ENCODE measurements at regions not wholly inside any gene's neighbourhood (a gene's known extent, or its start where the extent isn't known, plus 50 kb on each side); places are given as distances from the start of the nearest gene placed in this dataset.

DNA sequence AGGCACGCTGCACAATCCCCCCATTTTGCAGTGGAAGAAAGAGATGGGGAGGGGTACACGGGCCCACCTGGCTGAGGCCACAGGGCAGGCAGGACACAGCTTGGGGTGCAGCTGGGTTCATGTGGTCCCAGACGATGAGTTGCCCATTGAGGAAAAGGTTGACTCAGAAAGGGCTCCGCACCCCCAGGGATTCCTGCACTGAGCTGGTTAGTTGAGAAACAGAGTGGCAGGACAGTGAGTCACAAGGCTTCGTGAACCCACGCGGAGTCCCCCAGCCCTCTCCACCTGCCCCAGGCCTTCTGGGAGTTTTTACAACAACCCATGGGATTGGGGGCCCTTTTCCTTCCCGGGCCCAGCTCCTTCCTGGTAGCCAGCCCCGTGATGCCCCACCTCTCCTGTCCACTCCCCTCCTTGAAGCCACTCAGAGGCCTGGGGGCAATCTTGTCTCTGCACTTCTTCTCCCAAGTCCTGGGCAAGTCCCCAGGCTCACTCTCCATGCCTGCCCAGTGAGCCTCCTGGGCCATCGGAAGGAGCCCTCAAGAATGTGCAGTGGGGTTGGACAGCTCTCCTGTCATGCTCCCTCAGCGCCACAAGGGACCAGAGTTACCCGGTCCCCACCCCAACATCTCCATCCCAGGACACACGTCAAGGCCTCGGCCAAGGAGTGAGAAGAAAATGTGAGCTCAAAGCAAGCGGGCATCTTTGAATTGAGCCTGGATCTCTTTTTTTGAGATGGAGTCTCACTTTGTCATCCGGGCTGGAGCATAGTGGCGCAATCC, 251.2 kb downstream of the PARN start:
- no peaks in the 10 kb centered on the region for H3K79me1 ChIP-seq (ENCODE audit: low read depth in 1 of 2, low read length in 2 of 2)
- H2BK15ac ChIP-seq (ENCODE audit: low read depth, low read length): peak overlapping the region; percentile 12; the same call in 1 of the 3 replicates
- DNase-seq (peak; percentile 58), ATAC-seq (ENCODE audit: low read depth) (no peak)
- H3K4me3 ChIP-seq (ENCODE audit: insufficient read depth, low read depth, low read length): no peak overlapping the region
- no peak overlapping the region for H3K18ac ChIP-seq (ENCODE audit: low read depth, low read length)
- BruUV-seq (replicated peaks): no TSS peak
- H3K23ac ChIP-seq (ENCODE audit: low read depth, low read length): no peak overlapping the region
- intact Hi-C loops (cut with micrococcal nuclease): no loop called here
- no peaks in the 10 kb centered on the region for H3K9me3 ChIP-seq (ENCODE audit: control insufficient read depth, insufficient read depth, low read length)
- no peaks in the 10 kb centered on the region for H3K36me3 ChIP-seq (ENCODE audit: control insufficient read depth, insufficient read depth, low read length)
- 94% methylated on average over 3 of the region's 17 CpGs; no CpG with 5 or more reads in 1 of the 2 experiments for WGBS, 2 experiments (ENCODE audit: extremely low coverage in 2 of 2, insufficient read length in 1 of 2)
- H3K4me2 ChIP-seq (ENCODE audit: low read depth, low read length): no peak overlapping the region
- no peak overlapping the region for H3K9ac ChIP-seq (ENCODE audit: low read depth, low read length)
- dilution Hi-C loops (cut with HindIII; ENCODE audit: low sequenced_read_pairs, unreplicated experiment): no loop called here
- peak overlapping the region; percentile 53; the same call in 1 of the 2 replicates for H2BK120ac ChIP-seq (ENCODE audit: low read depth, low read length)
- H3K14ac ChIP-seq (replicated peaks; ENCODE audit: low read depth, low read length): peak overlapping the region; percentile 67; the same call in 1 of the 2 replicates
- H3K27me3 ChIP-seq (ENCODE audit: control insufficient read depth, insufficient read depth, low read length): no peaks in the 10 kb centered on the region
- no peaks in the 10 kb centered on the region for H4K20me1 ChIP-seq (ENCODE audit: insufficient read depth, low read length)
- no peak overlapping the region for H2AK9ac ChIP-seq (replicated peaks; ENCODE audit: low read depth, low read length, poor library complexity)
- H4K91ac ChIP-seq (ENCODE audit: insufficient read depth, low read depth, low read length): peak overlapping the region; percentile 51; the same call in 1 of the 2 replicates
- H2AFZ ChIP-seq (replicated peaks; ENCODE audit: low read length, poor library complexity): peak overlapping the region; percentile 67
- ChIA-PET POLR2A (ENCODE audit: unreplicated experiment) (no interaction called here), CTCF (no interaction called here)
- H2BK20ac ChIP-seq (ENCODE audit: low read depth, low read length): 0 out of 2 replicates have a peak overlapping the region, but pooled peaks have one; percentile 35
- H3K9me1 ChIP-seq (ENCODE audit: insufficient read depth, low read length): peaks cover 4% of the 10 kb centered on the region; the same call in 1 of the 2 replicates
- H3K4ac ChIP-seq (ENCODE audit: low read depth, low read length): peak overlapping the region; percentile 54
- in situ Hi-C loops (cut with MboI; ENCODE audit: low sequenced_read_pairs): no loop called here
- H3K27ac ChIP-seq (ENCODE audit: insufficient read depth, low read length): no peak overlapping the region
- peak overlapping the region in 1 of 2 experiments; percentile 39; a peak in 1 of 4 replicates for H4K8ac ChIP-seq (ENCODE audit: low read depth in 2 of 2, low read length in 2 of 2)
- no peak overlapping the region for H2BK5ac ChIP-seq (ENCODE audit: low read depth, low read length, poor library complexity, severe bottlenecking)
- H3K4me1 ChIP-seq (ENCODE audit: control insufficient read depth, insufficient read depth, low read length): peaks cover 6% of the 10 kb centered on the region
- TF ChIP-seq CEBPB (IDR thresholded peaks at IDR 0.05; ENCODE audit: low read depth, low read length) (peak; percentile 50; the same call in 1 of the 2 replicates), MAZ (IDR thresholded peaks at IDR 0.05; ENCODE audit: borderline replicate concordance, low read depth, low read length) (no peak), FOS (IDR thresholded peaks at IDR 0.05; ENCODE audit: low read depth, low read length) (peak; percentile 54; the same call in 1 of the 2 replicates), RFX5 (IDR thresholded peaks at IDR 0.05; ENCODE audit: low read depth, low read length) (no peak)
- H3K56ac ChIP-seq (ENCODE audit: extremely low read depth, insufficient read depth, low read length): no peak overlapping the region
- 0 out of 2 replicates have a peak overlapping the region, but pooled peaks have one; percentile 49 for H4K5ac ChIP-seq (ENCODE audit: low read depth, low read length)
- peak overlapping the region; percentile 72; the same call in 1 of the 2 replicates for H2AK5ac ChIP-seq (ENCODE audit: low read depth, low read length)
